KBM-7 (cell line): ENCODE measurements at regions not wholly inside any gene's neighbourhood (a gene's known extent, or its start where the extent isn't known, plus 50 kb on each side); places are given as distances from the start of the nearest gene placed in this dataset.
"Not testable (repeated sequence)": the region's sequence is repeated elsewhere in the genome, so short reads cannot be mapped to it uniquely, and the experiment has no call there.

ENCODE experiments used
- DNase-seq: peaks from one replicate; pipeline ENCODE4 v3.0.0-alpha.2; 2015
- in situ Hi-C: fragments of 300-500 bp; cut with MboI; formaldehyde crosslinking; loops from 2 replicates; pipeline ENCODE4 v1.14.3; 2020; ENCODE audit warnings: low sequenced_read_pairs, low pct_unique_long_range_greater_than_20kb, mixed read lengths

- DNase-seq, result no peak
- in situ Hi-C loops, result no loop called here
Observed at GRCh38 chr13:90502762-90503161, 844.7 kb upstream of the MIR17HG start.

GRCh38 chr13:90510319-90510718 lies 837.2 kb upstream of the MIR17HG start:
- in situ Hi-C loops, result no loop called here
- DNase-seq, result no peak

GRCh38 chr13:90511903-90512302 lies 835.6 kb upstream of the MIR17HG start:
- in situ Hi-C loops, result no loop called here

GRCh38 chr13:90514712-90515111 lies 832.8 kb upstream of the MIR17HG start:
- DNase-seq, in situ Hi-C loops: not testable (repeated sequence)

More at GRCh38 chr13:90511903-90512302, 835.6 kb upstream of the MIR17HG start:
- DNase-seq, result no peak

GRCh38 chr13:90518417-90518816 lies 829.1 kb upstream of the MIR17HG start:
- in situ Hi-C loops, result no loop called here
- DNase-seq, result no peak

GRCh38 chr13:90519157-90519556 lies 828.3 kb upstream of the MIR17HG start:
- no peak for DNase-seq
- in situ Hi-C loops, result no loop called here

- in situ Hi-C loops, result no loop called here
Observed at GRCh38 chr13:90526711-90527110, 820.8 kb upstream of the MIR17HG start.

GRCh38 chr13:90531744-90532143 lies 815.7 kb upstream of the MIR17HG start:
- in situ Hi-C loops, result no loop called here
- no peak for DNase-seq

More at GRCh38 chr13:90526711-90527110, 820.8 kb upstream of the MIR17HG start:
- DNase-seq, result no peak

- in situ Hi-C loops, result no loop called here
- no peak for DNase-seq
Observed at GRCh38 chr13:90532861-90533492, 814.5 kb upstream of the MIR17HG start.

GRCh38 chr13:90533866-90534265 lies 813.6 kb upstream of the MIR17HG start:
- DNase-seq, result no peak
- in situ Hi-C loops, result no loop called here

- in situ Hi-C loops, result no loop called here
- no peak for DNase-seq
Observed at GRCh38 chr13:90534617-90535370, 812.7 kb upstream of the MIR17HG start.

GRCh38 chr13:90535421-90535820 lies 812.1 kb upstream of the MIR17HG start:
- in situ Hi-C loops, result no loop called here
- no peak for DNase-seq

GRCh38 chr13:90538063-90538462 lies 809.4 kb upstream of the MIR17HG start:
- DNase-seq, result no peak
- in situ Hi-C loops, result no loop called here

GRCh38 chr13:90541346-90541745 lies 806.1 kb upstream of the MIR17HG start:
- DNase-seq, result no peak

GRCh38 chr13:90542959-90543505 lies 804.5 kb upstream of the MIR17HG start:
- in situ Hi-C loops, result no loop called here

More at GRCh38 chr13:90541346-90541745, 806.1 kb upstream of the MIR17HG start:
- in situ Hi-C loops, result no loop called here

GRCh38 chr13:90545070-90545840 lies 802.2 kb upstream of the MIR17HG start:
- in situ Hi-C loops, result no loop called here
- no peak for DNase-seq

More at GRCh38 chr13:90542959-90543505, 804.5 kb upstream of the MIR17HG start:
- DNase-seq, result no peak

- no peak for DNase-seq
- in situ Hi-C loops, result no loop called here
Observed at GRCh38 chr13:90547272-90547790, 800.2 kb upstream of the MIR17HG start.

- in situ Hi-C loops, result no loop called here
- DNase-seq, result no peak
Observed at GRCh38 chr13:90551253-90551652, 796.2 kb upstream of the MIR17HG start.

- in situ Hi-C loops, result no loop called here
- no peak for DNase-seq
Observed at GRCh38 chr13:90552702-90553101, 794.8 kb upstream of the MIR17HG start.
